Endothelial cell of umbilical vein (primary cell): ENCODE measurements at regions not wholly inside any gene's neighbourhood (a gene's known extent, or its start where the extent isn't known, plus 50 kb on each side); places are given as distances from the start of the nearest gene placed in this dataset.

Experiments used
- BruUV-seq: library from RNA; stranded (reverse); fragments of 400-500 nt; replicated peaks from 2 replicates; lab custom pipeline; 2021; lab: Mats Ljungman, UMichigan
- CTCF ChIA-PET: fragments of 300-600, 350-600 bp; sonication (Branson Sonifier 250); formaldehyde crosslinking; loops from one replicate; lab custom pipeline; 2021; ENCODE audit warnings: antibody characterized with exemption, inconsistent platforms; lab: Charles Lee
- POLR2A ChIA-PET: fragments of 300-600, 350-600 bp; sonication (Branson Sonifier 250); formaldehyde crosslinking; loops from one replicate; lab custom pipeline; 2021; ENCODE audit warnings: antibody characterized with exemption, inconsistent platforms; lab: Charles Lee
- DNase-seq: peaks from one replicate; pipeline ENCODE4 v3.0.0-alpha.2; 2011; ENCODE audit warnings: low read depth, low spot score
- FAIRE-seq: peaks from 2 replicates; lab custom pipeline; 2011; peaks lifted over from hg19 to GRCh38; lab: Jason Lieb, UNC
- H2AFZ ChIP-seq: 2 replicates; pipeline ENCODE4 v1.6.0; 2012; ENCODE audit warnings: low read depth, low read length, control low read depth, inconsistent platforms
- H3K27ac ChIP-seq: 2 replicates; pipeline ENCODE4 v1.5.1; 2011; ENCODE audit warnings: low read depth, mild to moderate bottlenecking, control low read depth, low read length, moderate library complexity; ENCODE audit not compliant: insufficient read depth
- H3K27me3 ChIP-seq, 2 experiments: 2 replicates each; pipeline versions ENCODE4 v1.6.0 to v1.6.1; 2011; ENCODE audit warnings: low read length in 2 of 2, mixed read lengths in 1 of 2; ENCODE audit not compliant: control insufficient read depth in 2 of 2, insufficient read depth in 2 of 2
- H3K36me3 ChIP-seq, 2 experiments: 2 replicates in 1 of 2; 3 replicates in 1 of 2; pipeline ENCODE4 v1.5.1; 2011; ENCODE audit warnings: low read length in 2 of 2, mild to moderate bottlenecking in 1 of 2, moderate library complexity in 1 of 2; ENCODE audit not compliant: control insufficient read depth in 2 of 2, insufficient read depth in 2 of 2; ENCODE audit errors: extremely low read depth in 1 of 2
- H3K4me1 ChIP-seq: 3 replicates; pipeline ENCODE4 v1.5.1; 2011; ENCODE audit warnings: mild to moderate bottlenecking, low read length; ENCODE audit not compliant: control insufficient read depth, insufficient read depth; ENCODE audit errors: extremely low read depth
- H3K4me2 ChIP-seq: 2 replicates; pipeline ENCODE4 v1.6.1; 2011; ENCODE audit warnings: low read length, control low read depth, mixed read lengths; ENCODE audit not compliant: insufficient read depth
- H3K4me3 ChIP-seq, 3 experiments: fragments of 200-600 bp in 1 of 3; sonication (generic), shearing (Covaris generic) in 1 of 3; replicated peaks in 1 of 3; 2 replicates each; pipeline ENCODE4 v1.5.1; 2011 to 2016; ENCODE audit warnings: control low read depth in 3 of 3, low read length in 3 of 3, mild to moderate bottlenecking in 2 of 3, inconsistent platforms in 1 of 3, low read depth in 1 of 3, moderate library complexity in 1 of 3; ENCODE audit not compliant: insufficient read depth in 1 of 3
- H3K79me2 ChIP-seq: 2 replicates; pipeline ENCODE4 v1.6.0; 2012; ENCODE audit warnings: low read length, inconsistent platforms; ENCODE audit not compliant: control insufficient read depth, insufficient read depth
- H3K9ac ChIP-seq: replicated peaks from 2 replicates; pipeline ENCODE3; 2011; ENCODE audit warnings: low read length, control low read depth; ENCODE audit not compliant: insufficient read depth; ENCODE audit errors: extremely low read depth
- H3K9me1 ChIP-seq: replicated peaks from 3 replicates; pipeline ENCODE4 v1.6.0; 2011; ENCODE audit warnings: mild to moderate bottlenecking, low read length; ENCODE audit not compliant: control insufficient read depth, insufficient read depth; ENCODE audit errors: extremely low read depth
- H3K9me3 ChIP-seq: replicated peaks from 2 replicates; pipeline ENCODE4 v1.5.1; 2012; ENCODE audit warnings: low read length, inconsistent platforms; ENCODE audit not compliant: control insufficient read depth, insufficient read depth
- H4K20me1 ChIP-seq: replicated peaks from 2 replicates; pipeline ENCODE3; 2011; ENCODE audit warnings: mild to moderate bottlenecking, low read length; ENCODE audit not compliant: control insufficient read depth, insufficient read depth; ENCODE audit errors: extremely low read depth
- CTCF ChIP-seq, 2 donors: IDR thresholded peaks; 1 replicate in 1 of 2; 2 replicates in 1 of 2; pipeline ENCODE4 v1.5.1; 2011; ENCODE audit warnings: low read length in 2 of 2, mild to moderate bottlenecking in 2 of 2, moderate library complexity in 2 of 2, control low read depth in 1 of 2, inconsistent platforms in 1 of 2, low read depth in 1 of 2; ENCODE audit not compliant: insufficient read depth in 1 of 2; ENCODE audit errors: extremely low read depth in 1 of 2
- EZH2 ChIP-seq: IDR thresholded peaks from 2 replicates; pipeline ENCODE4 v1.6.1; 2012; ENCODE audit warnings: borderline replicate concordance, low read depth, mild to moderate bottlenecking, moderate library complexity, low read length, inconsistent platforms; ENCODE audit not compliant: severe bottlenecking
- FOS ChIP-seq: IDR thresholded peaks from 2 replicates; pipeline ENCODE4 v1.6.1; 2011; ENCODE audit warnings: mild to moderate bottlenecking, low read length, moderate library complexity, borderline replicate concordance; ENCODE audit not compliant: insufficient read depth
- GATA2 ChIP-seq: IDR thresholded peaks from 2 replicates; pipeline ENCODE4 v1.7.0; 2011; ENCODE audit warnings: low read depth, mild to moderate bottlenecking, moderate library complexity, mixed read lengths, low read length; ENCODE audit not compliant: insufficient read length, insufficient read depth
- JUN ChIP-seq: IDR thresholded peaks from 2 replicates; pipeline ENCODE4 v1.6.1; 2011; ENCODE audit warnings: borderline replicate concordance, low read depth; ENCODE audit not compliant: insufficient read length, insufficient read depth
- MAX ChIP-seq: IDR thresholded peaks from 2 replicates; pipeline ENCODE4 v1.6.1; 2011; ENCODE audit not compliant: insufficient read depth, insufficient read length
- MYC ChIP-seq: IDR thresholded peaks from one replicate; pipeline ENCODE4 v1.6.1; 2011; ENCODE audit warnings: mild to moderate bottlenecking, low read depth, low read length
- POLR2A ChIP-seq: IDR thresholded peaks from 2 replicates; pipeline ENCODE4 v1.6.1; 2012; ENCODE audit warnings: low read depth, mild to moderate bottlenecking, control low read depth, low read length
- POLR2AphosphoS5 ChIP-seq: IDR thresholded peaks from 2 replicates; pipeline ENCODE4 v1.6.1; 2012; ENCODE audit warnings: low read depth, mild to moderate bottlenecking, control low read depth, low read length, moderate library complexity; ENCODE audit not compliant: insufficient read depth
- dilution Hi-C: fragments of 300-500 bp; cut with MboI; formaldehyde crosslinking; loops from one replicate; pipeline ENCODE4 v1.15.0; 2019; ENCODE audit warnings: low sequenced_read_pairs; ENCODE audit not compliant: extremely low pct_ligation_motif_present
- intact Hi-C: fragments of 100-400 bp; cut with micrococcal nuclease; formaldehyde crosslinking; loops from one replicate; pipeline ENCODE4 v1.10.0; 2022

- H3K4me3 ChIP-seq: no peak overlapping the region
- TF ChIP-seq JUN (no peak), FOS (no peak), POLR2AphosphoS5 (no peak), MYC (no peak), POLR2A (no peak), GATA2 (no peak), EZH2 (no peak), CTCF (IDR thresholded peaks at IDR 0.05; ENCODE audit: extremely low read depth in 1 of 2, insufficient read depth in 1 of 2, low read depth in 1 of 2, low read length in 2 of 2) (no peak), MAX (no peak)
- no peak overlapping the region for H3K9ac ChIP-seq
- no TSS peak for BruUV-seq
- dilution Hi-C loops (no loop called here), intact Hi-C loops (no loop called here)
- no peaks in the 10 kb centered on the region for H3K9me3 ChIP-seq
- DNase-seq (no peak), FAIRE-seq (no peak)
- H2AFZ ChIP-seq: no peak overlapping the region
- H3K36me3 ChIP-seq: no peaks in the 10 kb centered on the region
- POLR2A ChIA-PET: no interaction called here
- no peaks in the 10 kb centered on the region for H4K20me1 ChIP-seq
- no peak overlapping the region for H3K4me2 ChIP-seq
- H3K27me3 ChIP-seq: no peaks in the 10 kb centered on the region
- H3K79me2 ChIP-seq: no peaks in the 10 kb centered on the region
- H3K9me1 ChIP-seq: no peaks in the 10 kb centered on the region
- H3K27ac ChIP-seq: no peak overlapping the region
- no peaks in the 10 kb centered on the region for H3K4me1 ChIP-seq
- CTCF ChIA-PET: no interaction called here
Measured at GRCh38 chr15:53110999-53111398, 320.9 kb upstream of the ONECUT1 start.
